Left lung (tissue), 4 donors: ENCODE measurements at regions not wholly inside any gene's neighbourhood (a gene's known extent, or its start where the extent isn't known, plus 50 kb on each side); places are given as distances from the start of the nearest gene placed in this dataset.

Experiments used
- ATAC-seq: fragments of 200-7000 bp; cut with Tn5 transposase; one replicate; pipeline ENCODE4 v1.9.1; 2020; ENCODE audit warnings: moderate library complexity
- DNase-seq, 4 donors: peaks; one replicate each; pipeline ENCODE4 v3.0.0-alpha.2; 2013 to 2020
- H3K27ac ChIP-seq, 2 donors: fragments of 200-600 bp; sonication (generic) in 1 of 2; one replicate each; pipeline versions ENCODE4 v1.5.0 to v1.8.0; 2020 to 2021
- H3K27me3 ChIP-seq, 2 donors: fragments of 200-600 bp; sonication (generic) in 1 of 2; one replicate each; pipeline versions ENCODE4 v1.5.0 to v1.8.0; 2020 to 2021
- H3K36me3 ChIP-seq, 2 donors: fragments of 200-600 bp; sonication (generic) in 1 of 2; one replicate each; pipeline versions ENCODE4 v1.5.0 to v1.8.0; 2020 to 2021
- H3K4me1 ChIP-seq, 2 donors: fragments of 200-600 bp; one replicate each; pipeline ENCODE4 v1.8.0; 2021
- H3K4me3 ChIP-seq, 2 donors: fragments of 200-600 bp; sonication (generic) in 1 of 2; one replicate each; pipeline versions ENCODE4 v1.5.0 to v1.8.0; 2020 to 2021; ENCODE audit warnings: mild to moderate bottlenecking in 1 of 2
- H3K9me3 ChIP-seq, 2 donors: fragments of 200-600 bp; sonication (generic) in 1 of 2; one replicate each; pipeline versions ENCODE4 v1.5.0 to v1.8.0; 2020 to 2021
- intact Hi-C, 2 donors: fragments of 100-400 bp; cut with DNase I; formaldehyde crosslinking; loops; one replicate each; pipeline versions ENCODE4 v1.11.2 to v1.14.2; 2022
- TF ChIP-seq, protein P1 (sequence below), 2 donors: fragments of 200-600 bp; sonication (generic) in 1 of 2; IDR thresholded peaks; one replicate each; pipeline versions ENCODE4 v1.5.0 to v1.8.0; 2021; ENCODE audit warnings: antibody characterized with exemption in 2 of 2
- donor health status: DM: no; HTN: yes; CAD: no.
- donor health status: DM: no; HTN: no; CAD: no.

DNA sequence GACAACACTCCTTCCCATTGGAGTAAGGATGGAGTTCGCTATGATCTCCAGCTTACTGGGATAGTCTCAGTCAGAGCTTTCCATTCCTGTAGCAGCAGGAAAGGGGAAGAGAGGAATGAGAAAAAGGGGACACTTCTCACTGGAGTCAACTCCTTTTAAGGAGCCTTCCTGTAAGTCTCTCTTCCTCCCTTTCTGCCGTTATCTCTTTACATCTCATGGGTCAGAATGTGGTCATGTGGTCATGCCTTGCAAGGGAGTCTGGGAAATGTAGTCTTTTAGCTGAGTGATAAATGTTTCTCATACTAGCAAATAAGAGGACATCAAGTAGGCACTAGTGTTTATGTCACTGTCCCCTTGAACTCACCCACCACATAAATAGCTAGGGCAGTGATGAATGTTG lies 227.3 kb downstream of the HAPSTR1 start:
- H3K36me3 ChIP-seq: no peaks in the 10 kb centered on the region
- H3K4me3 ChIP-seq: no peak overlapping the region
- no peaks in the 10 kb centered on the region for H3K4me1 ChIP-seq
- no peaks in the 10 kb centered on the region for H3K27me3 ChIP-seq
- intact Hi-C loops: no loop called here
- ATAC-seq (no peak), DNase-seq (no peak)
- H3K27ac ChIP-seq: no peak overlapping the region
- TF ChIP-seq, protein P1, sequence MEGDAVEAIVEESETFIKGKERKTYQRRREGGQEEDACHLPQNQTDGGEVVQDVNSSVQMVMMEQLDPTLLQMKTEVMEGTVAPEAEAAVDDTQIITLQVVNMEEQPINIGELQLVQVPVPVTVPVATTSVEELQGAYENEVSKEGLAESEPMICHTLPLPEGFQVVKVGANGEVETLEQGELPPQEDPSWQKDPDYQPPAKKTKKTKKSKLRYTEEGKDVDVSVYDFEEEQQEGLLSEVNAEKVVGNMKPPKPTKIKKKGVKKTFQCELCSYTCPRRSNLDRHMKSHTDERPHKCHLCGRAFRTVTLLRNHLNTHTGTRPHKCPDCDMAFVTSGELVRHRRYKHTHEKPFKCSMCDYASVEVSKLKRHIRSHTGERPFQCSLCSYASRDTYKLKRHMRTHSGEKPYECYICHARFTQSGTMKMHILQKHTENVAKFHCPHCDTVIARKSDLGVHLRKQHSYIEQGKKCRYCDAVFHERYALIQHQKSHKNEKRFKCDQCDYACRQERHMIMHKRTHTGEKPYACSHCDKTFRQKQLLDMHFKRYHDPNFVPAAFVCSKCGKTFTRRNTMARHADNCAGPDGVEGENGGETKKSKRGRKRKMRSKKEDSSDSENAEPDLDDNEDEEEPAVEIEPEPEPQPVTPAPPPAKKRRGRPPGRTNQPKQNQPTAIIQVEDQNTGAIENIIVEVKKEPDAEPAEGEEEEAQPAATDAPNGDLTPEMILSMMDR (IDR thresholded peaks at IDR 0.05): no peak
- H3K9me3 ChIP-seq: peaks cover 0 to 4% of the 10 kb centered on the region in 2 donors

DNA sequence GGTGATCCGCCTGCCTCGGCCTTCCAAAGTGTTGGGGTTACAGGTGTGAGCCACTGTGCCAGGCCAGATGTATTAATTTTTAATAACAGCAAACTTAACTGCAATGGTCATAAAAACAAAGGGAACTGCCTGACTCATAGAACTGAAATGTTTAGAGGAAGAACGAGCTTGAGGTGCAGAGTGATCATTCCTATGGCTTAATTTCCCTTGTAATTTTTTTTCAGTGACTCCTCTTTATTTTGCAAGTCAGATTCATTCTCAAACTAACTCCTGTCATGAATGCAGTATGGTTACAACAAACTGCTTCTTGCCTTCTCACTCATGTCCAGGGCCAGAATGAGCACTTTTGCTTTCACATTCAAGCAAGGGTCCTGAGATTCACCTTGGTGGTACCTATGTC lies 231.3 kb downstream of the HAPSTR1 start:
- H3K9me3 ChIP-seq: peaks cover 0 to 4% of the 10 kb centered on the region in 2 donors
- no peak overlapping the region for H3K27ac ChIP-seq
- intact Hi-C loops: no loop called here
- DNase-seq: no peak
- H3K4me3 ChIP-seq: no peak overlapping the region
- no peaks in the 10 kb centered on the region for H3K4me1 ChIP-seq
- TF ChIP-seq, protein P1 (IDR thresholded peaks at IDR 0.05): no peak
- no peaks in the 10 kb centered on the region for H3K27me3 ChIP-seq
- no peaks in the 10 kb centered on the region for H3K36me3 ChIP-seq
- ATAC-seq: no peak

DNA sequence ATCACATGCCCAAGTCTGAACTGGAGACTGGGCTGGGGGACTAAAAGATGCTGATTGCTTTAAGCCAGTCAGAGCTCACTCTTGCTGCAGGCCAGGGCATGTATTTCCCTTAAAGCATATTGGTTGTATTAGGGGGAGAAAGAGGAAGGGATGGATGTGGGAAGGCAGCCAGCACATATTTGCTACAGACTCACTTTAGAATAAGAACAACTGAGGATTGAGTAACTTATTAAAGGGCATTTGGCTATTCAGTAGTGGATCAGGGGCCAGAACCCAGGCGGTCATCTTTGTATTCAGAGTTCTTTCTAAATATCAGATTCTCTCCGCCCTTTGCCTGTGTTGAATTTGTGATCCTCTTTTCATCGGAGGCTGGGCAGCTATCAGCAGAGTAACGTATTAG lies 231.7 kb downstream of the HAPSTR1 start:
- no peaks in the 10 kb centered on the region for H3K4me1 ChIP-seq
- TF ChIP-seq, protein P1 (IDR thresholded peaks at IDR 0.05): no peak
- H3K27ac ChIP-seq: no peak overlapping the region
- peaks cover 0 to 2% of the 10 kb centered on the region in 2 donors for H3K9me3 ChIP-seq
- ATAC-seq (no peak), DNase-seq (peak in 1 of 4 donors; percentile 42)
- intact Hi-C loops: no loop called here
- H3K27me3 ChIP-seq: no peaks in the 10 kb centered on the region
- no peaks in the 10 kb centered on the region for H3K36me3 ChIP-seq
- no peak overlapping the region for H3K4me3 ChIP-seq

DNA sequence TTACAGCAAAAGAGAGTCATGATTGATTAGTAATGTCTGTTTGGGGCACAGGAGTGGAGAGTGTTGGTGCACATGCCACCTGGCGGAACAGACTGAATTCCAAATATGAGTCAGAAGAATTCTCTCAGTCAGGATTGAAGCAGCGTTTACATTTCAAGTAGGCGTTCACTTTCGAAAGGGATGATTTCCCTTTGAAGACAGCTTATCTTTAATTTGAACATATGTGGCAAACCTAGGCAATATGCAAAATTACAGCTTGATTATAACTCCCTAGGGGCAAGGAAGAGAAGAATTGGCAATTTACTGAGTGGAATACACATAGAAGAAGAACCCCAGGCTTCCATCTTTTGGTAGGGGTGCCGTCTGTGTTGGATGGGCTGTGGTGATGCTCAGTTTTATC lies 235.8 kb downstream of the HAPSTR1 start:
- Histone ChIP-seq H3K27me3 (no peaks in the 10 kb centered on the region), H3K4me1 (no peaks in the 10 kb centered on the region), H3K9me3 (no peaks in the 10 kb centered on the region), H3K4me3 (no peak overlapping the region), H3K36me3 (no peaks in the 10 kb centered on the region), H3K27ac (no peak overlapping the region)
- ATAC-seq (no peak), DNase-seq (no peak)
- TF ChIP-seq, protein P1 (IDR thresholded peaks at IDR 0.05): no peak
- intact Hi-C loops: no loop called here

DNA sequence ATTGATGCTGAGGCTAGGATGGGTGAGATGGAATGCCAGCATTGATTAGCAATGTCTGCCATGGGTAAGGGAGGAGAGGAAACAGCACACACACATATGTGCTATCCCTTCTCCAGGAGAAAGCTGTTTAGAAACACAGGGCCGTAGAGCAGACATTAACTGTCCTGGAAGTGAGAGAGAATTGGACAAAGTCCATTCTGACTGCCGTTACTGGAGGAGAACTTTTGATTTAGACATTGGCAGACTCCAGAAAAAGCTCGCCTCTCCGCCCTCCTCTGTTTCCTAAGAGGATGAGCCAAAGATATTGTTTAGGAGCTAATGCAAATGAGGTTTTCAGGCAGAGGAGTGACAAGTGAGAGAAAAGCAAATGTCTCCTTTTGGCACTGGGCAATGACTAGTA lies 237.0 kb downstream of the HAPSTR1 start:
- H3K9me3 ChIP-seq: no peaks in the 10 kb centered on the region
- H3K4me3 ChIP-seq: no peak overlapping the region
- H3K27ac ChIP-seq: no peak overlapping the region
- no peaks in the 10 kb centered on the region for H3K36me3 ChIP-seq
- H3K4me1 ChIP-seq: no peaks in the 10 kb centered on the region
- ATAC-seq: no peak
- TF ChIP-seq, protein P1 (IDR thresholded peaks at IDR 0.05): no peak
- no peaks in the 10 kb centered on the region for H3K27me3 ChIP-seq
- intact Hi-C loops: no loop called here
- no peak for DNase-seq
